ENCODE measurements at regions not wholly inside any gene's neighbourhood (a gene's known extent, or its start where the extent isn't known, plus 50 kb on each side); places are given as distances from the start of the nearest gene placed in this dataset.
A peak's percentile ranks its signal among the peaks of the same experiment; 100 is the strongest.

GRCh38 chr7:115475761-115476385, 554.0 kb downstream of the MDFIC start:
- H3K9me3 Mint-ChIP-seq: peaks cover 0 to 4% (median 0%) of the 10 kb centered on the region in 7 donors
- peak overlapping the region in 1 of 6 donors; percentile 85 for H3K27ac Mint-ChIP-seq
- peak; percentile 41 to 70 for ATAC-seq (ENCODE audit: low read depth in 2 of 2)
- no peak for DNase-seq
- H3K4me1 Mint-ChIP-seq: peaks cover 7 to 22% (median 15%) of the 10 kb centered on the region in 3 donors
- H3K36me3 Mint-ChIP-seq: no peaks in the 10 kb centered on the region
- H3K27me3 Mint-ChIP-seq: peaks cover 31 to 45% (median 34%) of the 10 kb centered on the region in 3 donors
- H3K4me3 Mint-ChIP-seq: peak overlapping the region in 3 of 8 donors; percentile 7 to 89 (median 55)

- DNase-seq (no peak), ATAC-seq (ENCODE audit: low read depth in 2 of 2) (no peak)
- H3K4me3 Mint-ChIP-seq: no peak overlapping the region
- peaks cover 0 to 4% (median 0%) of the 10 kb centered on the region in 7 donors for H3K9me3 Mint-ChIP-seq
- peaks cover 7 to 22% (median 15%) of the 10 kb centered on the region in 3 donors for H3K4me1 Mint-ChIP-seq
- no peaks in the 10 kb centered on the region for H3K36me3 Mint-ChIP-seq
- no peak overlapping the region for H3K27ac Mint-ChIP-seq
- H3K27me3 Mint-ChIP-seq: peaks cover 27 to 45% (median 34%) of the 10 kb centered on the region in 3 donors
These were observed 553.3 kb downstream of the MDFIC start for GRCh38 chr7:115475206-115475605.

GRCh38 chr7:115474137-115474536, 552.2 kb downstream of the MDFIC start:
- DNase-seq (no peak), ATAC-seq (ENCODE audit: low read depth in 2 of 2) (no peak)
- Mint-ChIP-seq H3K4me1 (peaks cover 7 to 21% (median 15%) of the 10 kb centered on the region in 3 donors), H3K4me3 (no peak overlapping the region), H3K9me3 (no peaks in the 10 kb centered on the region), H3K27me3 (peaks cover 25 to 37% (median 27%) of the 10 kb centered on the region in 3 donors), H3K27ac (no peak overlapping the region), H3K36me3 (no peaks in the 10 kb centered on the region)

DNA sequence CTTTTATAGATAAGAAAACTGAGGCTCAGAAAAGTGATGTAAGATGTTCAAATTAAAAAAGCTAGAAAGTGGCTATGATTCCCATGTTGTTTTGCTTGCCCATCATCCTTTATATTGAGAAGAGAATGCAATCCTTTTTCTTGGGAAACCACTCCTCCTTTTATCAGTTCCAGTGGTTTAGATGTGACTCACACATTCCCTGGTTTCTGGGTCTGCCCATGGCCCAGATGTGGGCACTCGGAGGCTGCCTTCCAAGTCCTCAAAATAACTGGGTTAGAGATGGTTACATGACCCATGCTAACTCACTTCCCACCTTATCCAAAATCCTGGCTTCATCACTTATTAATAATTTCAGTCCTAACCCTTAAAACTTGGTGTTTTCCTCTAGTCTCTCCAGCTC, 550.0 kb downstream of the MDFIC start:
- ATAC-seq (ENCODE audit: low read depth in 2 of 2): no peak
- Mint-ChIP-seq H3K4me1 (peaks cover 3 to 13% (median 10%) of the 10 kb centered on the region in 3 donors), H3K9me3 (no peaks in the 10 kb centered on the region), H3K27ac (no peak overlapping the region), H3K4me3 (no peak overlapping the region), H3K36me3 (no peaks in the 10 kb centered on the region), H3K27me3 (peaks cover 24 to 30% (median 27%) of the 10 kb centered on the region in 3 donors)
- DNase-seq: no peak

GRCh38 chr7:115462301-115463015, 540.6 kb downstream of the MDFIC start:
- DNase-seq: no peak
- peaks cover 6 to 12% (median 12%) of the 10 kb centered on the region in 3 donors for H3K27me3 Mint-ChIP-seq
- ATAC-seq (ENCODE audit: low read depth in 2 of 2): no peak
- no peak overlapping the region for H3K4me3 Mint-ChIP-seq
- no peak overlapping the region for H3K27ac Mint-ChIP-seq
- H3K9me3 Mint-ChIP-seq: peaks cover 0 to 2% (median 0%) of the 10 kb centered on the region in 7 donors
- no peaks in the 10 kb centered on the region for H3K36me3 Mint-ChIP-seq
- no peaks in the 10 kb centered on the region for H3K4me1 Mint-ChIP-seq

- Mint-ChIP-seq H3K9me3 (no peaks in the 10 kb centered on the region), H3K27me3 (peaks cover 11 to 25% (median 21%) of the 10 kb centered on the region in 3 donors), H3K4me1 (peaks cover 0 to 5% (median 0%) of the 10 kb centered on the region in 3 donors), H3K27ac (no peak overlapping the region), H3K4me3 (no peak overlapping the region), H3K36me3 (no peaks in the 10 kb centered on the region)
- peak; percentile 38 to 69 for ATAC-seq (ENCODE audit: low read depth in 2 of 2)
- peak; percentile 20 for DNase-seq
These were observed 527.8 kb downstream of the MDFIC start for GRCh38 chr7:115449689-115450088.

GRCh38 chr7:115447495-115447894, 525.6 kb downstream of the MDFIC start:
- H3K27me3 Mint-ChIP-seq: peaks cover 10 to 13% (median 10%) of the 10 kb centered on the region in 3 donors
- peaks cover 0 to 5% (median 0%) of the 10 kb centered on the region in 3 donors for H3K4me1 Mint-ChIP-seq
- H3K9me3 Mint-ChIP-seq: no peaks in the 10 kb centered on the region
- H3K27ac Mint-ChIP-seq: no peak overlapping the region
- no peak overlapping the region for H3K4me3 Mint-ChIP-seq
- ATAC-seq (ENCODE audit: low read depth in 2 of 2) (no peak), DNase-seq (no peak)
- no peaks in the 10 kb centered on the region for H3K36me3 Mint-ChIP-seq

GRCh38 chr7:115441033-115441432, 519.1 kb downstream of the MDFIC start:
- ATAC-seq (ENCODE audit: low read depth in 2 of 2): no peak
- no peak overlapping the region for H3K4me3 Mint-ChIP-seq
- H3K9me3 Mint-ChIP-seq: no peaks in the 10 kb centered on the region
- no peaks in the 10 kb centered on the region for H3K36me3 Mint-ChIP-seq
- H3K4me1 Mint-ChIP-seq: peaks cover 0 to 4% (median 0%) of the 10 kb centered on the region in 3 donors
- no peak overlapping the region for H3K27ac Mint-ChIP-seq
- H3K27me3 Mint-ChIP-seq: peaks cover 0 to 7% (median 7%) of the 10 kb centered on the region in 3 donors
- DNase-seq: no peak

DNA sequence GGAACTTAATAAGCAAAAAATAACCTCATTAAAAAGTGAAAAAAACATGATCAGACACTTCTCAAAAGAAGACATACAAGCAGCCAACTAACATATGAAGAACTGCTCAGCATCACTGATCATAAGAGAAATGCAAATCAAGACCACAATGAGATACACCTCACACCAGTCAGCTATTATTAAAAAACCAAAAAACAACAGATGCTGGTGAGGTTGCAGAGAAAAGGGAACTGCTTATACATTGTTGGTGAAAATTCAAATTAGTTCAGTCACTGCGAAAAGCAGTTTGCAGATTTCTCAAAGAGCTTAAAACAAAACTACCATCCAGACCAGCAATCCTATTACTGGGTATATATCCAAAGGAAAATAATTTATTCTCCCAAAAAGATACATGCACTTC, 513.3 kb downstream of the MDFIC start:
- Mint-ChIP-seq H3K27ac (peak overlapping the region in 5 of 6 donors; percentile 5 to 90 (median 48)), H3K4me3 (peak overlapping the region; percentile 11 to 87 (median 66))
- peak; percentile 60 for DNase-seq

GRCh38 chr7:115429918-115430317, 508.0 kb downstream of the MDFIC start:
- DNase-seq (no peak), ATAC-seq (ENCODE audit: low read depth in 2 of 2) (no peak)
- H3K27ac Mint-ChIP-seq: no peak overlapping the region
- H3K4me1 Mint-ChIP-seq: peaks cover 9 to 35% (median 14%) of the 10 kb centered on the region in 3 donors
- peaks cover 0 to 5% (median 0%) of the 10 kb centered on the region in 3 donors for H3K27me3 Mint-ChIP-seq
- H3K4me3 Mint-ChIP-seq: no peak overlapping the region
- no peaks in the 10 kb centered on the region for H3K36me3 Mint-ChIP-seq
- H3K9me3 Mint-ChIP-seq: peaks cover 0 to 2% (median 0%) of the 10 kb centered on the region in 7 donors

More for the DNA sequence above, 513.3 kb downstream of the MDFIC start:
- Mint-ChIP-seq H3K36me3 (no peaks in the 10 kb centered on the region), H3K4me1 (peaks cover 13 to 43% (median 24%) of the 10 kb centered on the region in 3 donors), H3K27me3 (no peaks in the 10 kb centered on the region), H3K9me3 (peaks cover 0 to 2% (median 0%) of the 10 kb centered on the region in 7 donors)
- peak; percentile 98 for ATAC-seq (ENCODE audit: low read depth in 2 of 2)

- Mint-ChIP-seq H3K27ac (no peak overlapping the region), H3K36me3 (no peaks in the 10 kb centered on the region), H3K9me3 (no peaks in the 10 kb centered on the region), H3K4me3 (no peak overlapping the region), H3K27me3 (peaks cover 0 to 8% (median 4%) of the 10 kb centered on the region in 3 donors), H3K4me1 (no peaks in the 10 kb centered on the region)
- ATAC-seq (ENCODE audit: low read depth in 2 of 2): no peak
- no peak for DNase-seq
These were observed 495.8 kb downstream of the MDFIC start for GRCh38 chr7:115417662-115418061.

DNA sequence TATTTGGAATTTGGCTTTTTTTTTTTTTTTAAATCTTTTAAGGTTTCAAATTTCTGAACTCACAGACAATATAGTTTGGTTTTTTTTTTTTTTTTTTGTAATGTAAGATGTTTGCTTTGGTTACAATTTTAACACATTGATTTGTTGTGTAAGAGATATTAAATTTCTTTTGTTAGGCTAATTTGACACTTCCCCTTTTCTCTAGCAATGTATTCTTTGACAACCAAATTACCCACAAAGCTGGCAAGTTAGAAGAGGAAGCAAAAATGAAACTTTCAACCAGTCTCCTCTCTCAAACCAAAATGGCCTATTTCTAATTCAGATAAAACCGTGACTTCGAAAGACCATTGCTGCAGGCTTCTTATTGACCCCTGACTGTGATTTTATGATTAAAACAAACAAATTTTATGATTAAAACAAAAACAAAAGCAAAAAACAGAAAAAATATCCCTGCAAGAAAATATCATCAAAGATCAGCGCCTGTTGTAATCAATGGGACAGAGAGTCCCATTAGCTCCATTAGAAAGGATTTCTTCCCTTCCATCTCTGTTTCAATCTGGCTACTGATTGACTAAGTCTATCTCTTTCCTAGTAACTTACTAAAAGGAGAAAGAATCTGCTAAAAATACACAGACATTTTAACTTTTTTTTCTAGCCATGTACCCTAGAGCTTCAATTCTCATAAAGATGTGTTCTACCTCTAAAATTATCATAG, 489.2 kb downstream of the MDFIC start:
- Mint-ChIP-seq H3K4me3 (peak overlapping the region; percentile 2 to 83 (median 76)), H3K27ac (peak overlapping the region; percentile 79 to 97 (median 89)), H3K4me1 (peaks cover 13 to 27% (median 24%) of the 10 kb centered on the region in 3 donors), H3K27me3 (no peaks in the 10 kb centered on the region), H3K9me3 (peaks cover 0 to 6% (median 4%) of the 10 kb centered on the region in 7 donors), H3K36me3 (peaks cover 0 to 4% of the 10 kb centered on the region in 2 donors)
- DNase-seq (peak; percentile 69), ATAC-seq (ENCODE audit: low read depth in 2 of 2) (peak; percentile 98)

GRCh38 chr7:115410434-115410820, 488.5 kb downstream of the MDFIC start:
- peaks cover 0 to 6% (median 4%) of the 10 kb centered on the region in 7 donors for H3K9me3 Mint-ChIP-seq

More at GRCh38 chr7:115410434-115410820, 488.5 kb downstream of the MDFIC start:
- ATAC-seq (ENCODE audit: low read depth in 2 of 2): no peak
- Mint-ChIP-seq H3K27ac (peak overlapping the region; percentile 33 to 94 (median 83)), H3K27me3 (no peaks in the 10 kb centered on the region), H3K4me1 (peaks cover 13 to 27% (median 24%) of the 10 kb centered on the region in 3 donors), H3K4me3 (peak overlapping the region in 4 of 8 donors; percentile 18 to 83 (median 80)), H3K36me3 (peaks cover 0 to 4% of the 10 kb centered on the region in 2 donors)
- no peak for DNase-seq
